PC-9 (cell line): ENCODE measurements at regions not wholly inside any gene's neighbourhood (a gene's known extent, or its start where the extent isn't known, plus 50 kb on each side); places are given as distances from the start of the nearest gene placed in this dataset.

Experiments used
- CTCF ChIP-seq: fragments of 200-600 bp; sonication (generic); conservative IDR thresholded peaks from 2 replicates; pipeline ENCODE4 v1.6.1; 2017; ENCODE audit warnings: mixed run types, antibody characterized with exemption, mild to moderate bottlenecking, moderate library complexity
- EZH2 ChIP-seq: fragments of 200-600 bp; sonication (generic); IDR thresholded peaks from 2 replicates; pipeline ENCODE4 v1.8.0; 2017; ENCODE audit warnings: antibody characterized with exemption, low read depth

GRCh38 chr1:37089750-37090149 is 55.4 kb upstream of the GRIK3 start:
- TF ChIP-seq CTCF: no peak
- TF ChIP-seq EZH2: no peak
